HepG2 (cell line): ENCODE measurements at regions not wholly inside any gene's neighbourhood (a gene's known extent, or its start where the extent isn't known, plus 50 kb on each side); places are given as distances from the start of the nearest gene placed in this dataset.

ENCODE experiments used
- ATAC-seq: fragments of 200-7000 bp; cut with Tn5 transposase; 3 replicates; pipeline ENCODE4 v1.9.1; 2020; ENCODE audit warnings: mild to moderate bottlenecking, moderate library complexity
- BruUV-seq: library from RNA; stranded (reverse); fragments of 400-500 nt; replicated peaks from 2 replicates; lab custom pipeline; 2021; lab: Mats Ljungman, UMichigan
- CTCF ChIA-PET: fragments of 300-600 bp; formaldehyde crosslinking; extraction: SDS; loops from one replicate; lab custom pipeline; 2021; ENCODE audit warnings: low total read pairs, inconsistent platforms, low intra/inter-chr PET ratio; lab: Yijun Ruan, JAX
- POLR2A ChIA-PET: fragments of 350-600 bp; sonication (Branson Sonifier 250); formaldehyde crosslinking; loops from one replicate; lab custom pipeline; 2020; ENCODE audit warnings: antibody characterized with exemption, inconsistent platforms; lab: Yijun Ruan, JAX
- DNase-seq: peaks from one replicate; pipeline ENCODE4 v3.0.0-alpha.2; 2015; ENCODE audit warnings: low spot score
- FAIRE-seq: peaks from 3 replicates; lab custom pipeline; 2011; peaks lifted over from hg19 to GRCh38; lab: Jason Lieb, UNC
- H2AFZ ChIP-seq: one replicate; pipeline ENCODE4 v1.6.1; 2011; ENCODE audit warnings: low read length, inconsistent platforms
- H3K27ac ChIP-seq: fragments of 300-600 bp; 3 replicates; pipeline ENCODE4 v1.8.0; 2011; ENCODE audit warnings: mixed run types, mild to moderate bottlenecking, mixed read lengths, low read length, inconsistent platforms; ENCODE audit not compliant: insufficient read depth; ENCODE audit errors: extremely low read length
- H3K27me3 ChIP-seq, 2 experiments: fragments of 200-600 bp in 1 of 2; 2 replicates in 1 of 2; 3 replicates in 1 of 2; pipeline versions ENCODE4 v1.6.0 to v1.8.0; 2011; ENCODE audit warnings: low read length in 2 of 2, mild to moderate bottlenecking in 2 of 2, moderate library complexity in 2 of 2, inconsistent platforms in 1 of 2; ENCODE audit not compliant: insufficient read depth in 2 of 2, control insufficient read depth in 1 of 2
- H3K36me3 ChIP-seq, 2 experiments: fragments of 200-600 bp in 1 of 2; replicated peaks in 1 of 2; 2 replicates in 1 of 2; 3 replicates in 1 of 2; pipeline versions ENCODE4 v1.5.1 to v1.8.0; 2011; ENCODE audit warnings: low read length in 2 of 2, inconsistent platforms in 1 of 2; ENCODE audit not compliant: insufficient read depth in 2 of 2, control insufficient read depth in 1 of 2
- H3K4me1 ChIP-seq: 2 replicates; pipeline ENCODE4 v1.5.1; 2012; ENCODE audit warnings: low read length, inconsistent platforms; ENCODE audit not compliant: insufficient read depth
- H3K4me2 ChIP-seq: 2 replicates; pipeline ENCODE4 v1.6.0; 2011; ENCODE audit warnings: low read depth, low read length, inconsistent platforms
- H3K4me3 ChIP-seq, 3 experiments: fragments of 200-600 bp in 1 of 3; sonication (generic), shearing (Covaris generic) in 1 of 3; replicated peaks in 1 of 3; 2 replicates each; pipeline ENCODE4 v1.5.1; 2011 to 2016; ENCODE audit warnings: low read length in 3 of 3, inconsistent platforms in 2 of 3, low read depth in 2 of 3, mild to moderate bottlenecking in 2 of 3, control low read depth in 1 of 3, mixed read lengths in 1 of 3; ENCODE audit not compliant: insufficient read depth in 1 of 3
- H3K79me2 ChIP-seq: one replicate; pipeline ENCODE4 v1.6.1; 2011; ENCODE audit warnings: low read length, inconsistent platforms; ENCODE audit not compliant: insufficient read depth
- H3K9ac ChIP-seq: 2 replicates; pipeline ENCODE4 v1.6.0; 2011; ENCODE audit warnings: mild to moderate bottlenecking, low read depth, low read length, inconsistent platforms; ENCODE audit not compliant: insufficient read depth
- H3K9me3 ChIP-seq: 2 replicates; pipeline ENCODE4 v1.5.1; 2012; ENCODE audit warnings: mild to moderate bottlenecking, low read length
- H4K20me1 ChIP-seq: 2 replicates; pipeline ENCODE4 v1.6.0; 2011; ENCODE audit warnings: inconsistent platforms, mild to moderate bottlenecking, low read length, moderate library complexity; ENCODE audit not compliant: insufficient read depth
- BCL6 ChIP-seq: IDR thresholded peaks from 2 replicates; pipeline ENCODE4 v1.6.1; 2016; ENCODE audit warnings: missing genetic modification reagents, missing compliant biosample characterization
- IRF1 ChIP-seq: sonication (generic); formaldehyde crosslinking; IDR thresholded peaks from 2 replicates; pipeline ENCODE4 v1.4.0; 2020; ENCODE audit warnings: low read depth, mild to moderate bottlenecking, missing genetic modification reagents
- NFE2 ChIP-seq: sonication (generic); formaldehyde crosslinking; IDR thresholded peaks from 2 replicates; pipeline ENCODE4 v1.4.0; 2020; ENCODE audit warnings: missing genetic modification reagents
- SIX4 ChIP-seq: sonication (generic); formaldehyde crosslinking; IDR thresholded peaks from 2 replicates; pipeline ENCODE4 v1.4.0; 2020; ENCODE audit warnings: missing genetic modification reagents
- U2AF2 ChIP-seq: fragments of 200-400 bp; formaldehyde crosslinking; IDR thresholded peaks from 2 replicates; pipeline ENCODE4 v1.6.1; 2017; ENCODE audit warnings: low read depth, mild to moderate bottlenecking, low read length
- ZBTB4 ChIP-seq: sonication (generic); formaldehyde crosslinking; IDR thresholded peaks from 2 replicates; pipeline ENCODE4 v1.4.0; 2020; ENCODE audit warnings: missing genetic modification reagents, mild to moderate bottlenecking, borderline replicate concordance
- ZNF264 ChIP-seq: sonication (generic); formaldehyde crosslinking; IDR thresholded peaks from 2 replicates; pipeline ENCODE4 v1.4.0; 2020; ENCODE audit warnings: missing genetic modification reagents
- ZSCAN12 ChIP-seq: sonication (generic); formaldehyde crosslinking; IDR thresholded peaks from 2 replicates; pipeline ENCODE4 v1.9.0; 2021; ENCODE audit warnings: mild to moderate bottlenecking, missing genetic modification reagents
- WGBS: methylation state at CpG from one replicate; pipeline ENCODE4 v1.1.6; 2017; ENCODE audit warnings: low lambda C conversion rate; 5-methylcytosine and 5-hydroxymethylcytosine counted together
- in situ Hi-C: cut with HindIII; loops from 2 replicates; pipeline ENCODE4 v1.10.0; 2017; ENCODE audit warnings: low pct_unique_long_range_greater_than_20kb; ENCODE audit not compliant: extremely low pct_ligation_motif_present
- intact Hi-C: fragments of 100-400 bp; cut with micrococcal nuclease; formaldehyde crosslinking; loops from one replicate; pipeline ENCODE4 v1.10.0; 2022; ENCODE audit not compliant: unreplicated experiment

GRCh38 chr1:60994369-60994768, 88.0 kb upstream of the NFIA start:
- no peaks in the 10 kb centered on the region for H3K79me2 ChIP-seq
- no peak overlapping the region for H3K27ac ChIP-seq
- no peak overlapping the region for H3K9ac ChIP-seq
- H3K27me3 ChIP-seq: no peaks in the 10 kb centered on the region; a peak in 1 of 5 replicates
- in situ Hi-C loops (no loop called here), intact Hi-C loops (no loop called here)
- no peak overlapping the region for H2AFZ ChIP-seq
- no peak overlapping the region for H3K4me3 ChIP-seq
- TF ChIP-seq ZBTB4 (CRISPR knock-in tag) (no peak), ZNF264 (CRISPR knock-in tag) (peak; percentile 32; the same call in 1 of the 2 replicates)
- ATAC-seq (no peak), FAIRE-seq (no peak), DNase-seq (no peak)
- no TSS peak for BruUV-seq
- H4K20me1 ChIP-seq: no peaks in the 10 kb centered on the region
- WGBS: 52% methylated on average over 3 of the region's 3 CpGs
- no peaks in the 10 kb centered on the region for H3K9me3 ChIP-seq
- POLR2A ChIA-PET: no interaction called here
- no peak overlapping the region for H3K4me2 ChIP-seq
- H3K36me3 ChIP-seq: no peaks in the 10 kb centered on the region
- CTCF ChIA-PET: no interaction called here
- no peaks in the 10 kb centered on the region for H3K4me1 ChIP-seq

GRCh38 chr1:60992165-60992564, 90.2 kb upstream of the NFIA start:
- Histone ChIP-seq H2AFZ (no peak overlapping the region), H3K36me3 (no peaks in the 10 kb centered on the region), H3K79me2 (no peaks in the 10 kb centered on the region), H3K4me3 (no peak overlapping the region), H3K27ac (no peak overlapping the region), H3K9ac (no peak overlapping the region), H3K4me2 (no peak overlapping the region), H4K20me1 (no peaks in the 10 kb centered on the region), H3K4me1 (no peaks in the 10 kb centered on the region), H3K27me3 (no peaks in the 10 kb centered on the region; a peak in 1 of 5 replicates), H3K9me3 (no peaks in the 10 kb centered on the region)
- ChIA-PET CTCF (no interaction called here), POLR2A (no interaction called here)
- no peak for DNase-seq
- no peak for FAIRE-seq
- WGBS: 6% methylated on average over 1 of the region's 1 CpG
- no peak for TF ChIP-seq U2AF2
- no peak for TF ChIP-seq NFE2 (CRISPR knock-in tag)
- TF ChIP-seq IRF1: no peak
- TF ChIP-seq SIX4: no peak
- TF ChIP-seq ZSCAN12 (CRISPR knock-in tag): no peak
- TF ChIP-seq BCL6 (CRISPR knock-in tag): no peak
- ATAC-seq: no peak
- in situ Hi-C loops (no loop called here), intact Hi-C loops (no loop called here)
- BruUV-seq: no TSS peak
